ENCODE measurements at regions not wholly inside any gene's neighbourhood (a gene's known extent, or its start where the extent isn't known, plus 50 kb on each side); places are given as distances from the start of the nearest gene placed in this dataset.
A peak's percentile ranks its signal among the peaks of the same experiment; 100 is the strongest.

DNA sequence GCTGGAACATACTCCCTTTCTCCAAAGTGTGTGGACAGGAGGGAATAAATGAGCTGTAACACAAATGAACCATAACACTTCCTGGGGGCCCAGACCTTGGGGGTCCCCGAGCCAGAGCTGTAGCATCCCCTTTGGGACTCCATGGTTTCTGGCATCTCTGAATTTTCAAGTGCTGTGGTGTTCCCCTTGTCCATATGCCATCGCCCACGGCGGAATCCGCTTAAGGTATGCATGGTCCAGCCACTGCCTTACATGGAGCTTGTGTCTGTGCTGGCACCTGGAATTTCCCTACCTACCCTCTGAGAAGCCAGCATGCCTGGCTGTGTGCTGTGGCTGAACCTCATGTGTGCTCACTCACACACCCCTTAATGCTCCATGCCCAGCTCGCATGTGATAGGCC lies 943.6 kb downstream of the SLITRK1 start:
- no peak for DNase-seq

DNA sequence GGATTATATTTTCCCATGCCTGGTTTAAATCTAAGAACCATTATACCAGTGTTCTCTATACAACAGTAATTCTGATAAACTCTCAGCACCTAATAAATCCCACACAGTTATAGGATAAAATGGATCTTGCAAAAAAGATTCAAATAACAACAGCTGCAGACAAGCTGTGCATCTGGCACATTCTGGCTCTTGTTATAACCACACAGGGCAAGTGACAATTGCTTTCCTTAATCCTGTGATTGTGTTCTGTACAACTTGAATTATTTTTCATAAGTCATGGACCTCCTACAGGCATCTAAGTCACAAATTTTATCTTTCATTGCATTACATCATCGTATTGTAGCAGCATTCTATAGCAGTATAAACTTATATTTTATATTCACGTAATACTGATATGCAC lies 948.3 kb downstream of the SLITRK1 start:
- DNase-seq = no peak

DNA sequence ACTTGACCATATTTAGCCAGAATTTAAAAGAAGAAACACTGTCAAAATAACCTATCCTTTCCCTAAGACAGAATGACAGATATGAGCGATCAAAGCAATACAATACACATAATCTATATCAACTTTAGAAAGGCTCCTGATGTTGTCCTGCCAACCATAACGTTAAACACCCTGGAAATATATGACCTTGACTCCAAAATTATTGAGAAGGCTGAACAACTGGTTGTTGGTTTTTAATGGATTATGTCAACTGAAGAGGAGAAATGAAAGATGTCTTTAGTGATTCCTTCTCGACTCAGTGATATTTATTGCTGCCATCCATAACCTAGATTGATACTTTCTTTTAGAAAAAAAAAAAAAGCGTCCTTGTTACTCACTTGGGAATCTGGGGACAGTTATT lies 957.2 kb downstream of the SLITRK1 start:
- DNase-seq = no peak

DNA sequence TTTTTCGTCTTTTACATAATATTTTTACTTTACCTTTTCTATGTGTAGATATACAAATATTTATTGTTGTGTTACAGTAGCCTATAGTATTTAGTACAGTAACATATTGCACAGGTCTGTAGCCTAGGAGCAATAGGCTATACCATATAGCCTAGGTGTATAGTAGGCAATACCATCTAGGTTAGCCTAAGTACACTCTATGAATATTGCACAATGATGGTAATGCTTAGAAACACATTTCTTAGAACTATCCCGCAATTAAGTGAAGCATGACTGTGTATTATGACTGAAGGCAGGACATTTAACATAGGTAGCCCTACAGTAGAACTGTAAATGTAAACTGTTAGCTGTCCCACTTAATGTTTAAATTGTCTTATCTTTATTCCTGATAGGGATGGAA lies 964.3 kb downstream of the SLITRK1 start:
- no peak for DNase-seq

DNA sequence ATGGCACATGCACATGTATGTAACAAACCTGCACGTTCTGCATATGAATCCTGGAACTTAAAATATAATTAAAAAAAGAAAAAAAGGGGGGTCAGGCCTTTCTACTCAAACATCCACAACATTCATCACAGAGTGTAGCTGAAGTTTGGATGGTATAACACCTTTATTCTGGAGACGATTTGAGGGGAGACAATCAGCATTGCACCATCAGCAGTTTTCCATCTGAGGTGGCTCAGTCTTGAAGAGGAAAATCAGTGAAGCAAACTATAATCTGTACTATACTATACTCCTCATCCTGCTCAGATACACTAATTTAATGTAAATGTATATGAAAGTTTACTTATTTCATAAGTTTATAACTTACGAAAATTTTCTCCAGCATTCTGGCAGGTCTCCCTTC lies 969.7 kb downstream of the SLITRK1 start:
- DNase-seq = no peak

DNA sequence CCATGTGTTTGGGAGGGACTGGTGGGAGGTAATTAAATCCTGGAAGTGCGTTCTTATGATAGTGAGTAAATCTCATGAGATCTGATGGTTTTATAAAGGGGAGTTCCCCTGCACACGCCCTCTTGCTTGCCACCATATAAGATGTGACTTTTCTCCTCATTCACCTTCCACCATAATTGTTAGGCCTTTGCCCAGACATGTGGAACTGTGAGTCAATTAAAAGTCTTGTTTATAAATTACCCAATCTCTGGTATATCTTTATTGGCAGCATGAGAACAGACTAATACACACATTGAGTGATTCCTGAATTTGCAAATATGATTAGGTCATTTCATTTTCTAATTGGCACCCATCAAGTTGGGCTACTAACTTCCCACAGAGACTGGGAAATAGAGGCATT lies 977.2 kb downstream of the SLITRK1 start:
- no peak for DNase-seq

DNA sequence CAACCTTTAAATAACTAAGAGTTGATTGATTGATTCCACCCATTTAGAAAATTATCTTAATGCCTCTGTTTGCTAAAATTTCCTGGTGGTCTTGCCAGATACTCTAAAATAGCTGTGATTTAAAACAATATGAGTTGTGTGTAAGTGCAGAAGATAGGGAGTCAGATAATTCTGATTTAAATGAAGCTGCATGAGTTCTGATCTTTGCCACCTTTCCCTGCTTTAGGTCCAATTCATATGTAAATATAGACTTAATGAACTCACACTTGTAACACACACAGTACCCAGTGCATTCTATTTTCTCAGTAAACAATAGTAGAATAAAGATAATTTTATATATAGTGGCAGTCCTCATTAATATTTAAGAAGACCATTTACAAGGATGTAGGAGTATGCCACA lies 981.8 kb downstream of the SLITRK1 start:
- DNase-seq = no peak

DNA sequence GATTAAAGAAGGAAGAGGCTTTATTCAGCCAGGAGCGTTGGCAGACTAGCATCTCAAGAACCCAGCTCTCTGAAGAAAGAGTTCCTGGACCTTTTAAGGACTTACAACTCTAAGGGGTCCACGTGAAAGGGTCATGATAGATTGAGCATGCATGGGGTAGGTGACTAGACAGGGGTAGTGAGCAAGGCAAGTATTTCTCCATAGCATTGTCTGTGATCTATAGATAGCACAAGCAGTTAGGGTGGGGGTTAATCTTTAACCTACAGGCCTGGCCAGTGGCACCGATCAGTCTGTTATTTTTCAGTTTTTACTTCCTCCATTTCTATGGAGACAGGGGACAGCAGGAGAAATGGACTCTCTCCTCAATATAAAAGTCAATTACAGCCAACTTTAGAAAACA lies 983.7 kb downstream of the SLITRK1 start:
- no peak for DNase-seq

DNA sequence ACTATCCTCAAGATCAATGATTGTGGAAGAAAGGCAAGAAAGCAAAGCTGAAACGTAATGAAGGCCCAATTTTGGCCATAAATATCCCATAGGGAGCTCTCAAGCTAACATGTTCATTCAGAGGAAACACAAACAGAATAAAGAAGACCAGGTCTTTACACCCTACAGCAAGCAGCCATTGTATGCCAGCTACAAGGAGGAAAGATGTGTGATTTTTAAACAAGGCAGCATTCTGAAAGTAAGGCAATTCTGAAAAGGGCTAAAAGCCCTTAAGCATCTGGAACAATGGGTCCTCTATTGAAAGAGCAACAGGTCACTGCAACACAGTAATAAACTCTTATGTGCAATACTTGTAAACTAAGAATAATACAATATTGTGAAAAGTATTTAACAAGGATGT lies 1002.4 kb downstream of the SLITRK1 start:
- DNase-seq = no peak

DNA sequence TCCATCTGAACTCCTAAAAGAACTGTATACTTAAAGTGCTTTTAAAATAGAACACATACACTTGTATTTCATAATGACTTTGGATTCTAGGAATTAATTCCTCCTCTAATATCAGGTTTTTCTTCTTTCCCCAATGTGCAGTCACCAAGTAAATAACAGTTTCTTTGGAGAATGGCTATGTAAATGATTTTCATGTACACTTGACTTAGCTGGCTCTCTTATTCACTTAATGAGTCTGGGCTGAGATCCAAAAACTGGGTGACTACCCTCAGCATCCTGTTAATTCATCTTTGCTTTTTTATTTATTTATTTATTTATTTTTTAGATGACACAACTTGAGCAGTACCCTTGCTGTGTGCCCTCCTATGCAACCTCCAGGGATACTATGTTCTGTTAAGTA lies 1003.7 kb downstream of the SLITRK1 start:
- peak; percentile 31 for DNase-seq

DNA sequence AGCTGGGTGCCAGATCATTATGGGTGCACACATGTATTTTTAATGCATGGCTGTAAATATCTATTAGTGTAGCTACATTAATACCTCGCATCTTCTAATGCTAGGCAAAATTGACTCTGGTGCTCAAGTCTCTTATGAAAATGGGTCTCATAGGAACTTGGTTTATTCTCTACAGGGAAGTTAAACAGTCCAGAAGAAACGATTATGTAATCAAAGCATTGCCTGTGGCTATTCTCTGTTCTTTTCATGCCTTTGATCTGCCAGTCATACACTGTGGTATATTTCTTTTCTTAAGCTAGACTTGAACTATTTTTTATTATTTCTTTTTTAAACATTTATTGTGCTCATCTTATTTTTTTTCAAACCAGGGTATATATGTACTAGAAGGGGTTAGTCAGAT lies 1015.0 kb downstream of the SLITRK1 start:
- DNase-seq = no peak

DNA sequence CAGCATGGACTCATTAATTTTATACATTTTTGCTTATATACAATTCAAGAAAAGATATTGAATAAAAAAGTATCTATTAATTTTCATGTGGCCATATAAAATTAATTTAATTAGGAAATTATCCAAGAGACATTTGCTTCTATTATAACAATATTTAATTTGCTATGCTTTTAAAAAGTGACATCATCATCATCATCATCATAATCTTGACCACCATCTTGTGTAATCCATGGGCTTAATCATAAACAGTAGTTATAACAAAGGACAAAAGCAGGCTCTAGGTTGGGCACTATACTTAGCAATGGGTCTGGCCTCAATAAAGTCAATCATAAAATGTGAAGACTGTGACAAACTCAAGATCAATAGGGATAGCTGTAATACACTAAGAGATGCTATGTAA lies 1031.6 kb downstream of the SLITRK1 start:
- DNase-seq = no peak

DNA sequence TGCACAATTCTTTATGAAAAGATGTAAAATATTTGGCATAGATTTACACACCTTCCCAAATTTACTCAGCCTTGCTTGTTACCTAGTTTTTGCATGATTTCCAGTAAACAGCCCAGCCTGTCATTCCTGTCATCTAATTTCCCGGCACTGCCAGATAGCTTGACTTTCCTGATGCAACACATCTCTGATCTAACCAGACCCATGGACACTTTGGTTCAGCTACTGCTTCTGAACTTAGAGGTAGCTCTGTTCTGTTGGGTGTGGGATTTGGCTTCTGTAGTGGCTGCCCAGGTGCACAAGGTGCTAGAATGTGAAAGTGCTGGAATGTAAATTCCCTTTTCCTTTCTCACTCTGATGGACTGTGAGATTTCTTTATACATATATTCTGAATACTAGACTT lies 1033.5 kb downstream of the SLITRK1 start:
- no peak for DNase-seq

DNA sequence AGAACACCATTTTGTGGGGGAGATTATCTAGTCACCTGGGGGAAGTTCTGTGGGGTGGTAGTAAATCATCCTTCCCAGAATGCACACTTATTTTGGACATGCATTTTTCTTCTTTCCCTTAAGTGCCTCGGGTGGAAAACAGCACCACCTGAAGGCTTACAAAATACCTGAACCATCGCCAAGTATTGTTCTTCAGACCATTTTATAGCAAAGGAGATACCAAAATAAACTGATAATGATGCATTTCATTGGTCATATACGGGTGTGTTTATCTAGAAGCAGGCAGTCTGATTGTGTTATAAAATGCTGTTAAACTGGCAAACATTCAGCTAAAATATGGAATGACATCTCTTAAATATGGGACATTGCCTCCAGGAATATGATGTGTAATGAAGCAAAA lies 1034.7 kb downstream of the SLITRK1 start:
- DNase-seq = no peak

DNA sequence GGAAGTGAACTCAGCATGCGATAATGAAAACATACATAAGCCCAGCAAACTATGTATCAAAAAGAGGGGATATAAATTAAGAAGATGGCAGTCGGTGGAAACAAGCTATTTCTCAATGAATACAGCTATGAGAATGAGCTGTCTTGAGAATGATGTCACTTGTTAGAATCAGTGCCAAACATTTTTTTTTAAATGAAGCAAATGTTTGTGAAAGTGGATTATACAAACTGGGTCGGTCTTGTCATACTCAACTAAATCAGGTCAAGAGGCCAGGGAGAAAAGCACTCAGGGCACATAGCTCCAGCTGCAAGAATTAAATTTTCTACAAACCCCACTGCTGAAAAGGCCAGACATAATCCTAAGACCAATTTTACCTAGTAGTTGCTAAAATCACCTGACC lies 1048.4 kb downstream of the SLITRK1 start:
- peak; percentile 63 for DNase-seq

DNA sequence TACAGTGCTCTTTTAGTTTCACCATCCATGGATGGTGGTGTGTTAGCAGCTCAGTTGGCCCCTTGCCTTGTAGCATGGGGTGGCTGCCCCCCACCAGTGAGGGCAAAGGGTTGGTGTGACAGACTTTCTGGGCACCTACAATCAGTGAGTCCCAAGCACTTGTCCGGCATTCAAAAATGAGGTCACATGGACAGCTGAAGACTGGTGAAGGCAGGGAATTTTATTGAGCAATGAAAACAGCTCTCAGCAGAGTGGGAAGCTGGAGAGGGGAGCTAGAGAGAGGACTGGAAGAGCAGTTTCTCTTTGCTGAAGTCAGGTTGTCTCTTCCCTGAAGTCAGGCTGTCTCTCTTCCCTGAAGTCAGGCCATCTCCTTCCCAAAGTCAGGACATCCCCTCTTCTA lies 1053.2 kb downstream of the SLITRK1 start:
- DNase-seq = no peak

DNA sequence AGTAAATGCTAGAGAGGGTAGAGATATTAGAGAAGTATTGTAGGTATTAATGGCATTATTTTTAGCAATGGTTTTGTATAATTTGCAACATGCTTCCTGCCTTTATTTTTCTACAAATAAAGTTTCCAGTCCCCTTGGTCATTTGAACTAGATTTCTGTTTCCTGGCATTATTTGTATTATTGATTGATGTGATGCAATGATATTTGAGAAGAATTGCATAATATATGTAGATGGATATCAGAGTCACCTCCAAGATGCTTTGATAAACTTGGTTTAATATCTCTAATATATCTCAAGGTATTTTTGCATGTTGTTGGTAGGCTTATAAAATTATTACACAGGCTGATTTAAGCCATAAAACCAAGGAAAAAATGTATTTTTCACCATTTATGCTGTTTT lies 1054.5 kb downstream of the SLITRK1 start:
- no peak for DNase-seq

DNA sequence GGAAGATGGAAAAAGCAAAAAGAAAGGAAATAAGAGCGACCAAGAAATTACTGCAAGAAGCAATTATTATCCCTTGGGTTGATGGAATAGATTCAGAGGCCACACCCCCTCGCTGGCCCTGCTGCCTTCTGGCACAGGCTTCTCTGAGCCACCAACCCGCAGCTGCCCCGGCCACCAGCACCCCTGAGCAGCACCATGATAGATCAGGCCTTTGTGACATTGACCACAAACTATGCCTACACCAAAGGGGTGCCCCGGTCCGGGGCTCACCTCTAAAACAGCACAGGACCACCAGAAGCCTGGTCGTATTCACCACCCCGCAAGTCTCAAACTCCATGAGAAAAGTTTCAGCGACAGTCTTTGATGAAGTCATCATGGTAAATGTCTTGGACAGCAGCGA lies 1059.3 kb downstream of the SLITRK1 start:
- no peak for DNase-seq

DNA sequence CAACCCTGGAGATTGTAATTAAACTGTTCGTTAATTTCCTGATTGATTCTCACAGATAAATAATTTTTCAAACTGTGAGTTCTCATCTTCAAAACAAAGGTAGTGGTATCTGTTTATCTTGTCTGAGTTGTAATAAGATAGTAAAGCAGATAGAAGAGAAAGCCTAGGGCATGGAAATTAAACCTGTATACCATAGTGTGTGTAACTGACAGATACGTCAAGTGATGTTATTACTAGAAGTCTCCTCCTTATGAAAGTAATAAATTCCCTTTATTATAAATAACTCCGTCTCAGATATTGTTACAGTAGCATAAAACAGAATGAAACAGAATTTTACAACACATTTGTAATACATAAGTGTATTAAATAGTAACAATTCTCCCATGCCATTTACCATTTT lies 1065.1 kb downstream of the SLITRK1 start:
- no peak for DNase-seq

DNA sequence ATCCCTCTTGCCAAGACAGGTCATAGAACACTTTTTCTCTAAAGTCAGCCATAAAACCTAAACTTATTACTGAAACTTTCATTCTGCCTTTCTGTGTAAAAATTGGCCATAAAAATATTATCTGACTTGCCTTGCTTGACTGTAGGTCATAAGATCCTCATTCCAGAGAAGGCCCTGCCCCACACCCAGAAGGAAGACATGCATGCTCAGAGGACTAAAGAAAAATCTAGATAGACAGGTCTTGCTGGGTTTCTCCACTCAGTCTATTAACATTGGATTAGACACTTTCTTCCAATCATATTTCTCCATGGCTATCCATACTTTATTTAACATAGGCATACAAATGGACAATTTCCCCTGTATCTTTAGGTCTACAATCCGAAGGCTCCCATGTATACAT lies 1066.5 kb downstream of the SLITRK1 start:
- no peak for DNase-seq

DNA sequence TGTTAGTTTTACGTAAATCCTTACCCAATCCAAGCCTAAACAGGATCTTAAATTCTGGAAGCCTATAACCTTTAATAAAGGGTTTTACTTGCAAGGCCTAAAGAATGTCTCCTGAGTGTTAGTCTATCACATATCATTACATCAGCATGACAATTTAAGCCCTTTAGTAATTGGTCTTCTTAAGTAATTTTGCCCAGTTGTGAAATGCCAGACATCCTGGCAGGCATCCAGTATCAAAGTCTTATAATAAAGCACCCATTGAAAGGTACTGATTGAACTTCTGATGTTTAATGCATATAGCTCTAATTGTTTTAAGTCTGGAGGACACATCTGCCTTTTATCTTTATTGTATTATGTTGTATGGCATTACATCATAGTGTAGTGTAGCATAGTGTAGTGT lies 1078.9 kb downstream of the SLITRK1 start:
- DNase-seq = peak; percentile 19

DNA sequence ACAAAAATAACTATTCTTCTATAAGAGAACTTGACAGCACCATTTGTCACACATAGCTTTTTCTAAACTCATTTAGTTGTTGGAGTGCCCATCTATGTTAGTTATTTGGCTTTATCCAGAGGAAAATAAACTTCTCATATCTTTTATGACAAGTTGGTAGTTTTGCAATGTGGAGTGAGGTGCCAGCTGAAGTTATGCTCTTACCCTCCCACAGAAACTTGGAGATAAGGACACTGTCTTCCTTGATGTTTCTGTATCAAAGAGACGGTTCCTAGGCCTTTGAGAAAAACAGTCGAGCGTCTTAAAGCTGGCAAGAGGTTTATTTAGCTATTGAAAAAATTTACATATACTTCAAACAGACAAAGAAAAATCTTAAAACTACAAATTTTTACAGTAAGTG lies 1079.7 kb downstream of the SLITRK1 start:
- DNase-seq = no peak

DNA sequence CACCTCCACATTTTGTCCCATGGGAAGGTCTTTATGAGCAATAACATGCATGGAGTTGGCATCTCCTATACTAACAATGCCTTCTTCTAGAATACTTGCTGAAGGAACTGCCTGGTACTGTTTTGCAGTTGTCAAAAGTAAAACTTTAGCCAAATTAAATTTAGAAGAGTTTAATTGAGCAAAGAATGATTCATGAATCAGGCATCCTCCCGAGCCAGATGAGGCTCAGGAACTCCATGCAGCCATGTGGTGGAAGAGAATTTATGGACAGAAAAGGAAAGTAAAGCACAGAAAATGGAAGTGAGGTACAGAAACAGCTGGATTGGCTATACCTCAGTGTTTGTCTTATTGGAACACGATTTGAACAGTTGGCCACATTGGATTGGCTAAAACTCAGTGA lies 1081.9 kb downstream of the SLITRK1 start:
- DNase-seq = peak; percentile 57

DNA sequence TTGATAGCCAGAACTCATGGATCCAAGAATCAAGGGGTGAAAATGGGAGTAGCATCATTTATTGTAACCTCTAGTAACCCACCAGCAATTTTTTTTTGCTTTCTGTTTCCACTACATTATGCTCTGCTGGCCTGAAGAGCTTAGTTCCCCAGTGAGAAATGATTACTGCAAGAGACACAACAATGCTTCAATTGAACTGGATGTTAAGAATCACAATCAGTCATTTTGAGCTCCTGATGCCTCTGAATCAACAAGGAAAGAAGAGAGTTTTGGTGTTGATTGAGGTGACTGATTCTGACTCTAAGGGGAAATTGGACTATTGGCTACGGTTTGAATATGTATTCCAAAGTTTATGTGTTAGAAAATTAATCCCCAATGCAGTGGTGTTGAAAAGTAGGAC lies 1084.4 kb downstream of the SLITRK1 start:
- DNase-seq = no peak

DNA sequence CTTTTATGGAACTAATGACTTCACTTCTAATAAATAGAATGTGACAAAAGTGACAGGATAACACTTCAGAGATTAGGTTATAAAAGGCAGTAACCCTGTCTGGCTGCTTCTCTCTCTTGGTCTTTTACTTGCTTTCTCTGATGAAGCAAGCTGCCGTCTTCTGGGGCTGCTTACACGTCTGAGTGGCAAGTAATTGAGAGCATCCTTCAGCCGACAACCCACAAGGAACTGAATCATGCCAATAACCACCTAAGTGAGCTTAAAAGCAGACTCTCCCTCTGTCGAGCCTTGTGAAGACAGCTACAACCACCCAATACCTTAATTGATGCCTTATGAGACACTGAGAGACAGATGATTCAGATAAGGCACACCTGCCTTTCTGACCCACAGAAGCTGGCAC lies 1091.2 kb downstream of the SLITRK1 start:
- DNase-seq = no peak

DNA sequence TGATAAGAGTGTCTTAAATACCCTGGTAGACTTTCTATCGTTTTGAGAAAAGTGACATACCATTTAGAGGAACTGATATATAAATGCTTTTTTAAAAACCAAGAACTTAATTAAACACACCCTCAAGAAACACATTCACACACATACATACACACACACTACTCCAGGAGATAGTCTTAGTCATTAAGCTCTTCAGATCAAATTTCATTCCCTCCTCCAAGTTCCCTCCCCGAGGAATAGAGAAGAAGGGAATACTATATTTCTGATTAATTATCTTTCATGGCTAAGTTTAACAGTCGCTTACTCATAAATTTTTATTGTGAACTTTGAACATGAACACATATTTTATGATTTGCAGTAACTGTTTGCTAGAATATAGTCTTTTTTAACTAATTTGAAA lies 1109.5 kb downstream of the SLITRK1 start:
- peak; percentile 58 for DNase-seq

All from HCEC 1CT (cell line).